DMS53 (cell line): ENCODE measurements at regions not wholly inside any gene's neighbourhood (a gene's known extent, or its start where the extent isn't known, plus 50 kb on each side); places are given as distances from the start of the nearest gene placed in this dataset.

Experiments used
- DNase-seq: peaks from one replicate; lab custom pipeline; 2025; lab: John Stamatoyannopoulos, UW

DNA sequence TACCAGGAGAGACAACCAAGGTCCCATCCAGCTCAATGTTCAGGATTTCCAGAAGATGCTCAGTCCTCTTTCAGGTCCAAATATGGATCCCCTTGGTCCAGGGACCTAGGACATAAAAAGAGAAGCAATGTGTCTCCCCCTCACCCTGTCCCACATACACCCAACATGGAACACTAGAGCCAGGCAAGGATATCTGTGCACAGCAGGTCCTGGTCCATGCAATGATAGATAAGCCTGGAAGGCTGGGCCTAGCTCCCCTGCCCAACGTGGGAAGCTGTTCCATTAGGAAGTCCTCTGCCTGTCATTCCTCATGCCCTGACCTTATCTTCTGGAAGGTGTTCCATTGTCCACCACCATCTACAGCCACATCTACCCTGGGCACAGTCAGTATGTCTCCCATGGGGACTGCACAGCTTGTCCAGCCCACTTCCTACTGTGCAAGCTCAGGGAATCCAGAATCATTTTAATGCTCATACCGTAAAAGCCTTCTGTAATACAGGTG is 1434.8 kb downstream of the TBC1D22A start:
- DNase-seq, result no peak

- DNase-seq, result no peak
Observed at GRCh38 chr22:48192920-48193319, 1430.5 kb downstream of the TBC1D22A start.

- DNase-seq, result no peak
Observed at GRCh38 chr22:48192071-48192470, 1429.6 kb downstream of the TBC1D22A start.

- DNase-seq, result no peak
Observed at GRCh38 chr22:48188231-48188721, 1425.8 kb downstream of the TBC1D22A start.

DNA sequence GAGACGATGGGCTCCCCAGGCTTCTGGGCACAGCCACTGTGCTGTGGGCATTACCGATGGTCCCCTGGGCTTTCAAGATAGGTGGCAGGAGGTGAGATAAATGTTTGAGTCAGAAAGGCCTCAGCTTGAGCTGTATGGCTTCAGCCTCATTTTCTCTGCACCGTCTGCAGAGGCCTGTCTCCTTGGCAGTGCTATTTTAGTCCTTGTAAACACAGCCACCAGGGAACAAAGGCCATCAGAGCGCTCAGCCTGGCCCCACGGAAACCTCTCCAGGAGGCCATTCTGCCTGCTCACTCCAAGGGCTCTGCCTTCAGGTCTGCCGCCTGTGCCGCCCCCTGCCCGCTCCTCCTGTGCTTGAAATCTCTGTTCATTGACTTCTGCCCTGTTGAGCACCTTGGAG is 1424.9 kb downstream of the TBC1D22A start:
- DNase-seq, result no peak

GRCh38 chr22:48186146-48186790 is 1423.8 kb downstream of the TBC1D22A start:
- no peak for DNase-seq

GRCh38 chr22:48185071-48186055 is 1422.9 kb downstream of the TBC1D22A start:
- DNase-seq, result no peak

GRCh38 chr22:48182846-48183805 is 1420.7 kb downstream of the TBC1D22A start:
- no peak for DNase-seq

DNA sequence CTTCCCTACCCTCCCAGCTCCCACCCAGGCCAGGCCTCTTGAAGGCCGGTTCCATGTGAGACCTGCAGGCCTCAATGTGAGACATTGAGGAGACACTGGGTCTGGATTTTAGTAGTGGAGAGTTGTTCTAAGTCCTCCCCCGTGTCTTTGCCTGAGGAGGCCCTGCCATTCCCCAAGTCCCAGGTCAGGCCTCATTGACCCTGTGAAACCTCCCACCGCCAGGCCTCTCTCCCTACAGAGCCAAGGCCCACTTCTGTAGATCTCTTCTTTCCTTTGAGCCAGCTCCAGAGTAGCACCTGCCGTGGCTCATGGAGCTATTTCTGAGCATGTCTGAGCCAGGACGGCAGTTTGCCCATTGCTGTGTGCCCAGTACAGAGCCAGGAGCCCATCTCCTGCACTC is 1419.6 kb downstream of the TBC1D22A start:
- no peak for DNase-seq

DNA sequence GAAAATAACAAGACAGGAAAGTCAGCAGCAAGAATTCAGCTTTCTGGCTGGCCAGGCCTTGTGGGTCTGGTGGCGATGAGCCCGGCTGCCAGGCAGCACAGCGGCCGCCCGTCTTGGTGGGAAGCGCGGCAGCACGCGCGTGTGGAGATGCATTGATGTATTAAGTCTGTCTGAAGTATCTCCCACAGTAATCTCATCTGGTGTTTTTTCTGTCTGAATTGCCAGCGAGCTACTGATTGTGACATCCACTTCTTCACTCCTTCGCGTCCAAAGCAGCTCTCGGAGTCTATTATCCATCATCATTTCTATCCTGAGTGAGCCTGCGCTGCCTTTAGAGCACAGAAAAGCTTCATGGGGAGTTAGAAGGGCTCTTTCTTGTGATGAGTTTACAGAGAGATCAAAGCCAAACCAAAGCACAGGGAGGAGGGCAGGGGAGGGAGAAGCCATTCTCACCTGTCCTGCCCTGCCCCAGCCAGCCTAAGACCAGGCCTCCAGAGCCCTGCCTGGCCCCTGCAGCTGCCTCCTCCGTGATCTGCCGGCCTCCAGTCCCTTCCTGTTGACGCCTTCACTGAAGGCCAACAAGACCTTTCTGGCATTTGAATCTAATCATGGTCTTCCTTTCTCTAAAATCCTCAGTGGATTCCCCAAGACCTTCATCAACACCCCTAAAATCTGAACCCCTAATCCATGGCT is 1419.0 kb downstream of the TBC1D22A start:
- DNase-seq, result no peak

GRCh38 chr22:48180631-48181030 is 1418.2 kb downstream of the TBC1D22A start:
- no peak for DNase-seq

- DNase-seq, result no peak
Observed at GRCh38 chr22:48179571-48180546, 1417.4 kb downstream of the TBC1D22A start.

GRCh38 chr22:48178536-48178935 is 1416.1 kb downstream of the TBC1D22A start:
- no peak for DNase-seq

DNA sequence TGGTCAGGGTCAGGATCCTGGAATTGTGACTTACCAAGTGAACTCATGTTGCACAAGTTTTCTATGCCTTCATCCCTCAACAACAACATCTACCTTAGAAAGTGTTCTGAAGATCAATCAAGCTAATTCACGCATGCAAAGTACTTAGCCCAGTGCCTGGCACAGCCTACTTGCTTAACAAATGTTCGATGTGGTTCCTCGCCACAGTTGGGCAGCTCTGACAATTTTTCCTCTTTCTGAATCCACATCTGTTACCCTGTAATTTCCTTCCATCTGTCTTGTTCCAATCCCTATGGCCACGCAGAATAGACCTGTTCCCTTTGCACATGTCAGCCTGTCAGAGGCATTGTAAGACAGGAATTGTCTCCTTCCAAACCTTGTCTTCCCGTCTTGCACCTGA is 1415.2 kb downstream of the TBC1D22A start:
- no peak for DNase-seq

GRCh38 chr22:48175721-48176120 is 1413.3 kb downstream of the TBC1D22A start:
- DNase-seq, result no peak

DNA sequence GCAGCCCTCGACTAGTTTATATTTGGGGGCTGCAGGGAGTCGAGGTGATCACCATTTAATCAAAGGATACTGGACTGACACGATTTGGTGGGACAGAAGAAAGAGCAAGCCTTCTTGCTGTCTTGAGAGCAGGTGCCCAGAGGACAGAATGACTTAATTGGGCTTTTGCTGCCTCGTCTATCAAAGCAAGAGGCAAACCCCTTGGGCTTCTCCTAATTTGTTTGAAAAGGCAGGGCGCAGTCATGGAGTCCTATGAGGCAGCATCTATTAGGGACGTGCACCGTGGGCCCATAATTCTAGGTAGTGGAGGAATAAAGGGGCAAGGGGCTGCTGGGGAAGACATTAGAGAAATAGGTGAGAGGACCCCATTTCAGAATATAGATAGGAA is 1411.3 kb downstream of the TBC1D22A start:
- no peak for DNase-seq

DNA sequence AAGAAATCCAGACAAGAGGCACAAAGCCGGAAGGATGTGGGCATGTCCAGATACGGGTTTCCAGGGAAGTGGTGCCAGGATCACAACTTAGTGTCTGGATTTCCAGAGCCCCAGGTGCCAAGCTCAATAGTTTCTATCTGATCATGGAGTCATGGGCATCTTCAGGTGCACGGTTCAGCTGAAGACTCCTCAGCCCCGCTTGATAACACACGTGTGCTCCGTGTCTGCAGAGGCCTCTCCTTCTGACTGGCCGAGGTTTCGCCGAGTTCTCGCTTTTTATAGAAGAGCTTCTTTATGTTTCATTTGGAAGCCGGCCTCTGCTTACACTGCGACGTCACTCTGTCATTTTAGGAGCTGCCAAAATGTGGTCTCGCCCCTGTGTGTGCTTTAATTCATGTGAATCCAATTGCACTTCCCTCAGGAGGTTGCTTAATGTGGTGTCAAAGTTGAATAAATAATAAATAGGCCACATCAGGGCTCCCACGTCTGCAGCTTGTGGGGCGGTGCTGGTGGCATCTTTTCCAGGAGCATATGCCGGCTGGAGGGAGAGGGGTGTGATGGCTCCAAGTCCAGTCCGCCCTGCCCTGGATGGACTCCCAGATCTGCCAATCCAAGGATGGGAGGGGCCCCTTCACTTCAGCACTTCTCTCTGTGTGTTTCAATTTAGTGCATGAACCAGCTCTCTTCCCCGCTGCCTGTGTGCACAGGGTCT is 1410.8 kb downstream of the TBC1D22A start:
- DNase-seq, result no peak

GRCh38 chr22:48171271-48171691 is 1408.8 kb downstream of the TBC1D22A start:
- no peak for DNase-seq

GRCh38 chr22:48169227-48169626 is 1406.8 kb downstream of the TBC1D22A start:
- no peak for DNase-seq
